Neural cell (in vitro differentiated cells): ENCODE measurements at regions not wholly inside any gene's neighbourhood (a gene's known extent, or its start where the extent isn't known, plus 50 kb on each side); places are given as distances from the start of the nearest gene placed in this dataset.

Source experiments
- CTCF ChIP-seq: fragments of 450-650 bp; IDR thresholded peaks from 2 replicates; pipeline ENCODE4 v1.5.1; 2014; ENCODE audit warnings: antibody characterized with exemption, mild to moderate bottlenecking, moderate library complexity; ENCODE audit not compliant: poor library complexity, severe bottlenecking
- EP300 ChIP-seq: fragments of 450-650 bp; conservative IDR thresholded peaks from 2 replicates; pipeline ENCODE4 v1.6.1; 2014; ENCODE audit warnings: antibody characterized with exemption, mild to moderate bottlenecking, moderate library complexity; ENCODE audit not compliant: poor library complexity, severe bottlenecking
- EZH2 ChIP-seq: fragments of 200-600, 300-800 bp; shearing (Covaris generic), sonication (generic); IDR thresholded peaks from 2 replicates; pipeline ENCODE4 v1.6.1; 2014; ENCODE audit warnings: antibody characterized with exemption, low read length, borderline replicate concordance, mild to moderate bottlenecking; ENCODE audit not compliant: insufficient read depth, poor library complexity, severe bottlenecking
- RAD21 ChIP-seq: fragments of 450-650 bp; conservative IDR thresholded peaks from 2 replicates; pipeline ENCODE4 v1.6.1; 2014; ENCODE audit warnings: antibody characterized with exemption, mild to moderate bottlenecking, moderate library complexity
- REST ChIP-seq: IDR thresholded peaks from 2 replicates; pipeline ENCODE4 v1.6.1; 2012; ENCODE audit warnings: borderline replicate concordance

- TF ChIP-seq CTCF (no peak), REST (no peak), EZH2 (no peak), RAD21 (no peak), EP300 (no peak)
Observed at GRCh38 chr13:63631006-63631405, 2215.4 kb upstream of the PCDH20 start.
